Erythroblast (primary cell): ENCODE measurements at regions not wholly inside any gene's neighbourhood (a gene's known extent, or its start where the extent isn't known, plus 50 kb on each side); places are given as distances from the start of the nearest gene placed in this dataset.
"Not testable (repeated sequence)": the region's sequence is repeated elsewhere in the genome, so short reads cannot be mapped to it uniquely, and the experiment has no call there.

Source experiments
- GATA1 ChIP-seq: IDR thresholded peaks from 2 replicates; pipeline ENCODE4 v1.6.1; 2011; ENCODE audit warnings: low read depth, mild to moderate bottlenecking, control low read depth, low read length, moderate library complexity
- POLR2A ChIP-seq: IDR thresholded peaks from 2 replicates; pipeline ENCODE4 v1.6.1; 2011; ENCODE audit warnings: mild to moderate bottlenecking, low read length

DNA sequence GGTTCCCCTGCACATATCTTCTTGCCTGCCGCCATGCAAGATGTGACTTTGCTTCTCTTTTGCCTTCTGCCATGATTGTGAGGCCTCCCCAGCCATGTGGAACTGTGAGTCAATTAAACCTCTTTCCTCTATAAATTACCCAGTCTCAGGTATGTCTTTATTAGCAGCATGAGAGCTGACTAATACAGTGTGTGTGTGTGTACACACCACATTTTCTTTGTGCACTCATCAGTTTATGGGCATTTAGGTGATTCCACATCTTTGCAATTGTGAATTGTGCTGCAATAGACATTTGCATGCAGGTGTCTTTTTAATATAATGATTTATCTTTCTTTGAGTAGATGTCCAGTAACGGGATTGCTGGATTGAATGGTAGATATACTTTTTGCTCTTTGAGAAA is 122.4 kb upstream of the ITGB1 start:
- not testable (repeated sequence) for TF ChIP-seq POLR2A, GATA1
